Progenitor cell of endocrine pancreas (in vitro differentiated cells): ENCODE measurements at regions not wholly inside any gene's neighbourhood (a gene's known extent, or its start where the extent isn't known, plus 50 kb on each side); places are given as distances from the start of the nearest gene placed in this dataset.

ENCODE experiments used
- DNase-seq: peaks from one replicate; pipeline ENCODE4 v3.0.0; 2021; ENCODE audit warnings: low spot score; ENCODE audit not compliant: unreplicated experiment
- H3K27ac Mint-ChIP-seq: 2 replicates; pipeline ENCODE4 v1.8.0; 2021; ENCODE audit warnings: mild to moderate bottlenecking, moderate library complexity, mixed read lengths
- H3K27me3 Mint-ChIP-seq: 2 replicates; pipeline ENCODE4 v1.8.0; 2021; ENCODE audit warnings: mixed read lengths
- H3K36me3 Mint-ChIP-seq: 2 replicates; pipeline ENCODE4 v1.8.0; 2022; ENCODE audit warnings: mixed read lengths; ENCODE audit not compliant: insufficient read depth
- H3K4me1 Mint-ChIP-seq: 2 replicates; pipeline ENCODE4 v1.8.0; 2021; ENCODE audit warnings: low read depth, mixed read lengths
- H3K4me3 Mint-ChIP-seq: 2 replicates; pipeline ENCODE4 v1.8.0; 2021; ENCODE audit warnings: low read depth, mild to moderate bottlenecking, moderate library complexity, mixed read lengths
- H3K9me3 Mint-ChIP-seq: 2 replicates; pipeline ENCODE4 v1.8.0; 2021; ENCODE audit warnings: low read depth, mixed read lengths
- CTCF ChIP-seq: fragments of 200-600 bp; sonication (generic); IDR thresholded peaks from one replicate; pipeline ENCODE4 v1.5.0; 2021; ENCODE audit warnings: antibody characterized with exemption, mild to moderate bottlenecking; ENCODE audit not compliant: unreplicated experiment

GRCh38 chrX:40880712-40881111 is 145.4 kb upstream of the MED14 start:
- Mint-ChIP-seq H3K9me3 (peaks cover 22% of the 10 kb centered on the region), H3K27me3 (no peaks in the 10 kb centered on the region), H3K4me3 (no peak overlapping the region), H3K27ac (no peak overlapping the region), H3K4me1 (peaks cover 1% of the 10 kb centered on the region), H3K36me3 (no peaks in the 10 kb centered on the region)
- no peak for TF ChIP-seq CTCF
- no peak for DNase-seq

DNA sequence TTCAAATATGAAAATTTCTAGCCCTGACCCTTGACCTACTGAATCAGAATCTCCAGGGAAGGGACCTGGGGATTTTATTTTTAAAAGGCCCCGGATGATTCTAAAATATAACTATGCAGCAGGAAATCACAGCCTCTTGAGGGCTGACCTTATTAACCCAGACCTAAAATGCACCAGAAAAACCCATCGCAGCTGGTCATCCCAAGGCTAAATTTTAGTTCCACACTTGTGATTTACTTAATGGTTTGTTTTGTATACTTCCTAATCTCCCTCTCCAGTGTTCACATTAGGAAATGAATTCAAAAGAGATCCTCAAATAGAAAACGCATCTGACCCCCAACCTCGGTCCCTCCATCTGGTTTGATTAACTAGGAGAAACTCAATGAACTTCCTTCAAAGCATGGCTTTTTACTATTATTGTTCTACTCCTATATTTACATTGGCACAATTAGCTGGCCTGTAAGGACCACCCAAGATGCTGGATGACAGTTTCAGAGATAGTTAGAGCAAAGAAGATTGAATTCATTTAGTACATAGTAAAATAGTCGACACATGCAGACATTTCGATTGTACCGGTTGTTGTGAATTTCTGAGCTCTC is 147.8 kb upstream of the MED14 start:
- Mint-ChIP-seq H3K36me3 (no peaks in the 10 kb centered on the region), H3K4me3 (no peak overlapping the region), H3K4me1 (peaks cover 1% of the 10 kb centered on the region), H3K27ac (no peak overlapping the region), H3K9me3 (peaks cover 25% of the 10 kb centered on the region), H3K27me3 (no peaks in the 10 kb centered on the region)
- no peak for DNase-seq
- TF ChIP-seq CTCF: no peak

- Mint-ChIP-seq H3K27ac (no peak overlapping the region), H3K27me3 (no peaks in the 10 kb centered on the region), H3K9me3 (peaks cover 26% of the 10 kb centered on the region), H3K36me3 (no peaks in the 10 kb centered on the region), H3K4me3 (no peak overlapping the region), H3K4me1 (peaks cover 1% of the 10 kb centered on the region)
- no peak for DNase-seq
- TF ChIP-seq CTCF: no peak
Measured at GRCh38 chrX:40885989-40886388, 150.6 kb upstream of the MED14 start.

GRCh38 chrX:40887476-40887875 is 152.1 kb upstream of the MED14 start:
- DNase-seq: no peak
- H3K4me1 Mint-ChIP-seq: peaks cover 1% of the 10 kb centered on the region
- no peak for TF ChIP-seq CTCF
- no peaks in the 10 kb centered on the region for H3K27me3 Mint-ChIP-seq
- no peaks in the 10 kb centered on the region for H3K36me3 Mint-ChIP-seq
- peaks cover 30% of the 10 kb centered on the region for H3K9me3 Mint-ChIP-seq
- H3K4me3 Mint-ChIP-seq: no peak overlapping the region
- H3K27ac Mint-ChIP-seq: no peak overlapping the region

DNA sequence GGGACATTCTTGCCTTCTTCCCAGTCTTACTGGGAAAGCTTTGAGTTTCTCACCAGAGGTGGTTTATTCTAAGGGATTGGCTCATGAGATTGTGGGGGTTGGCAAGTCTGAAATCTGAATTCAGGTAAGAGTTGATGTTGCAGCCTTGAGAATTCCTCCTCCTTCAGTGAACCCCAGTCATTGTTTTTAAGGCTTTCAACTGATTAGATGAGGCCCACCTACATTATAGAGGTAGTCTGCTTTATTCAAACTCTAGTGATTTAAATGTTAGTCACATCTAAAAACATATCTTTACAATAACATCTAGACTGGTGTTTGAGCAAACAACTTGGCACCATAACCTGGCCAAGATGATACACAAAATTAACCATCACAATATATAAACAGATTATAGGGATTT is 156.5 kb upstream of the MED14 start:
- no peak for DNase-seq
- H3K27me3 Mint-ChIP-seq: no peaks in the 10 kb centered on the region
- H3K27ac Mint-ChIP-seq: no peak overlapping the region
- no peak overlapping the region for H3K4me3 Mint-ChIP-seq
- no peaks in the 10 kb centered on the region for H3K4me1 Mint-ChIP-seq
- peaks cover 27% of the 10 kb centered on the region for H3K9me3 Mint-ChIP-seq
- no peaks in the 10 kb centered on the region for H3K36me3 Mint-ChIP-seq
- TF ChIP-seq CTCF: no peak
